GM21576 (cell line): ENCODE measurements at regions not wholly inside any gene's neighbourhood (a gene's known extent, or its start where the extent isn't known, plus 50 kb on each side); places are given as distances from the start of the nearest gene placed in this dataset.

Source experiments
- ATAC-seq: cut with Tn5 transposase; IDR thresholded peaks from one replicate; pipeline ENCODE4 v1.9.1; 2021; ENCODE audit warnings: mild to moderate bottlenecking, moderate library complexity; ENCODE audit not compliant: unreplicated experiment

DNA sequence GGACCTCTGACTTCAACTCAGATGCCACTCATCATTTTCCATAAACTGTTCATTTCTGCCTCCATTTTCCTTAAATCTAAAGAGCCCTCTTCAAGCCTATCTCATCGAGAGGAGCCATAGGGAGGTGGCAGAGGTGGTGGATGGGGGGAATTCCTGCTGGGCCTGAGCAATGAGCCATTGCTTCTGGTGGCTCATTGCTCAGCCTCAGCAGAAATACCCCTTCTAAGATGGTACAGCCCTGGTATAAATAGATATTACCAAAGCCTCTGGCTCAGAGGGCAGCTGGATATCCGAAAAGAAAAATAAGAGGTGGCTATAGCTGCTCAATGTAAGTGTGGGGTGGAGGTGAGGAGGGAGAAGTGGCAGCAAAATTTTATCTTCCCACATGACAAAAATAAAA is 313.5 kb downstream of the CAAP1 start:
- no peak for ATAC-seq

DNA sequence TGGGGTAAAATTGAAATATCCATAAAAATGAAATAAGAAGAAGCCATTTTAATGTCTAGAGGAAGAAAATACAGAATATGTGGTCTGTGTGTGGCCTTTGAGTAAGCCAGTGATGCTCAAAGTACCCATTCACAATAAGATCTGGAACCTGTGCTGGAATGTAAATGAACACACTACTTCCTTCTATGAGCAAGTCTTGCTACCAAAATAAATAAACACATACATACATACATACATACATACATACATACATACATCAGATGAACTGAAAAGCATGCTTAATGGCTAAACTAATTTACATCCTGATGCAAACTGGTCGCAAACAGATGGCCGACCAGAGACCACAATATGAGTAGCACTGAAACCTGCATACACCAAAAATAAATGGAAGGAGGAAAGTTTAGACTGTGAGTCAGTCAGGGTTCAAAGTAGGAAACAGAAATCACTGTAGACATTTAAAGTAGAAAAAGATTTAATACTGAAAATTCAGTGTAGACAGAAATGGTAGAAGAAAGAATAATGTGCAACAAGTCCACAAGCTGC is 317.6 kb downstream of the CAAP1 start:
- no peak for ATAC-seq

DNA sequence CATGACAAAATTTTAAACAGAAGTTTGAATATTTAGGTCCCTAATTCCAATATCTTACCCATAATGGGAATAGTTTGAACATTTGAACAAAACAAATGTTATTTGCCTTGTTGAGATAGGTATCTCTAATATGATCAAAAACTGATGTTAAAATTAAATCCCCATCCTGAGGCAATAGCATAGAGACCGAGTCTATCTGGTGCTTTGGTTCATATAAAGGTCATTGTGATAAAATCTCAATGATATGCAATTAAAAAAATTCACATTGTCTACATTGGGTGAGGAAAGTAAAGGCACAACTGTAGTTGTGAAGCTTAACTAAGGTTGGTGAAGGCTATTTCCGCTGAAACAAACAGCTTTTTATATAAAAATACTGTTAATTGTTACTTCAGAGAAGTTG is 318.3 kb downstream of the CAAP1 start:
- ATAC-seq = no peak

DNA sequence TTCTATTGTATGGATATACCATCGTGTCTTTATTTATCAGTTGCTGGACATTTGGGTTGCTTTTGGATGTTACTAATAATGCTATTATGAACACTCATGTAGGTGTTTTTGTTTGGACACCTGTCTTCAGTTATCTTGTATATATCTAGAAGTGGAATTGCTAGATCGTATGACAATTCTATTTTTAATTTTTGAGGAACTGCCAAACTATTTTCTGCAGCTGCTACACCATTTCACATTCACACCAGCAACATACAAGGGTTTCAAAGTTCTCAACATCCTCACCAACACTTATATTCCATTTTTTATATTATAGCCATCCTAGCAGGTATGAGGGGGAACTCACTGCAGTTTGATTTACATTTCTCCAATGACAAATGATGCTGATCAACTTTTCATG is 324.6 kb downstream of the CAAP1 start:
- no peak for ATAC-seq

DNA sequence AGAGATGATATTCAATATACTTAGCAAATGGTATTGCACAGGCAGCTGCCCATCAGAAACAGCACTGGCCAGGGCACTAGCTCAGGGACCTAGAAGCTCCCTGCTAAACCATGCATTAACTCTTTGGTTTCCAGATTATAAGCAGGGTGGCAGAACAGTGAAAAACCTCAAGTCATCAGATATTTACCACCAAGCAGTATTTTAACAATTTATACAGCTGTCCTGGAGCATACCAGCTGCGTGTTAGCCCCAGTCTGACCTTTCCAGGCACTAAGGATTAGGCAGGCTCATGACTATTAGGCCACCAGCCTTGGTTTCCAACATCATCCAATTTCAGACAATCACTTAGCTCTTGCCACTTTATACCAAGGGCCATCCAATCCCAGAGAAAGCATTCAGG is 326.5 kb downstream of the CAAP1 start:
- ATAC-seq = no peak

DNA sequence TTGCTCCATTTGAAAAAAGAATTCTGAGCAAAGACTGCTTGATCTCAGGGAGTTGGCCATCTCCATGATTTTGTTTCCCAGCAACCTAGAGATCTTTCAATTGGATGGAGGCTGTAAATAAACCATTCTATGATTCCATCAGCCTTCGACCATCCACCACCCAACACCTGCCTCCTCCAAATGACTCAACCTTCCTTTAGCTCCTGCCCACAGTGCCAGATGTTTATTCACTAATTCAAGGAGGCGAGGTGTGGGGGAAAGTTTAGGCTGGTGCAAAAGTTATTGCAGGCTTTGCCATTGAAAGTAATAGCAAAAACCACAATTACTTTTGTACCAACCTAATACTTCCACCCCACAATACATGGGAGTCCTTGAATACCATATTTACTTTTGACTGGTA is 327.5 kb downstream of the CAAP1 start:
- no peak for ATAC-seq

DNA sequence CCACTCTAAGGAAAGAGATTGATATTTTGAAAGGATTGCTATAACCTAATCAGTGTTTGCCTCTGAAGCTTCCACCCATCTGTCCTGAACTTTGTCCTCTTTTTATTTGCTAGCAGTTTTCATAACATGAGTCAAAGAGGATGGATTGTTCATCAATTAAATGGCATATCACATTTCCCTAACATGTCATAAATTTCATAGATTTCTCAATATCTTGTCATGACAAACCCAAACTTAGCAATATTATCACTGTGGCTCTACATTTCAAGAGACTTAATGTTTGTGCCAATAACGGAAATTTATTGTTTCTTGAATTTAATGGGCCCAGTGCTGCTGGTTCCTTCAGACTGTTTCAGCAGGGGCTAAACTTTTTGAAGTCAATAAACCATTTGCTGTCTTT is 330.3 kb downstream of the CAAP1 start:
- no peak for ATAC-seq

DNA sequence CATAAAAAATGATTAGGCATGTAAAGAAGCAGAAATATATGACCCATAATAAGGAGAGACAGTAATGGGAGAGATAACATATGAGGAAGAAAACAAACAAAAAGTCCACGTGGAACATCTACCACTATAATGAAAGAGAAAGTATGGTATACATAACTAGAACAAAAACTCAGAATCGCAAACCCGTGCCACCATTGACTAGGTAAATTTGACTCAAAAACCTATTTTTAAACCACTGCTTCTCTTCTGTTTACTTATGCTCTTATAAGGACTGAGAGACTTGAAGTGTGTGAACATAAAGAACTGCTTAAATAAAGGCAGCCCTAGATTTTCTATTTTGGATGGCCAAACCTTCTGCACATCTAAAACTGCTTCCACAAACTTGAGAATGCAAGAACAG is 330.7 kb downstream of the CAAP1 start:
- peak; percentile 60 for ATAC-seq

DNA sequence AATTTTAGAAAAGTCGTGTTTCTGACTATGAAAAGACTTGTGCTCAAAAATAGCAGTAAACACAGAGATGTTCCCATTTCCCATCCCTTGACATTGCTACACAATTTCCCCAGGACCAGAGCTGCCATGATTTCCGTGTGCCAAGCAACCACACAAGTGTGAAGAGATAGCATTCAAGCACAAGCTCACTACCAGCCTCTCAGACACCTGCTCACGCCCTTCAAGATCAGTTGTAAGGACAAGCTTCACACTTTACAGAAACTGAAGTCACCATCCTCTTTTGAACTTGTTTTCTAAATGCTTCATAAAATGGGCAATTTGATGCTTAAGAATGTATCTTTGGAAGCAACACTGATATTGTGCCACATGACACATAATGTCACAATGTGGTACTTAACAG is 333.1 kb downstream of the CAAP1 start:
- no peak for ATAC-seq

DNA sequence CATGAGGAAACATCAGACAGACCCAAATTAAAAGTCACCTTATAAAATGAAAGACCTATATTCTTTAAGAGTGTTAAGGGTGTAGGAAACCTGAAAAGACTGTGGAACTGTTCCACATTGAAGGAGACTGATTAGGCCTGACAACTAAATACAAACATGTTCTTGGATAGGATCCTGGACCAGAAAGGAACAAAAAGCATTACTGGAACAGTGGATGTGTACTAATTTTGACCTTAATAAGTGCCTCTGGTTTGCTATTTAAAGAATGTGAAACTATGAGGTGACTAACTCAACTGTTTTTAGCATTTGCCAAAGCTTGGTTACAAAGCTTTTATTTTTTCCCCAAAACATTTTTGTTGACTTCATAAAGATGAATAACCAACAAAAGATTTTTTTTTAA is 340.6 kb downstream of the CAAP1 start:
- no peak for ATAC-seq

DNA sequence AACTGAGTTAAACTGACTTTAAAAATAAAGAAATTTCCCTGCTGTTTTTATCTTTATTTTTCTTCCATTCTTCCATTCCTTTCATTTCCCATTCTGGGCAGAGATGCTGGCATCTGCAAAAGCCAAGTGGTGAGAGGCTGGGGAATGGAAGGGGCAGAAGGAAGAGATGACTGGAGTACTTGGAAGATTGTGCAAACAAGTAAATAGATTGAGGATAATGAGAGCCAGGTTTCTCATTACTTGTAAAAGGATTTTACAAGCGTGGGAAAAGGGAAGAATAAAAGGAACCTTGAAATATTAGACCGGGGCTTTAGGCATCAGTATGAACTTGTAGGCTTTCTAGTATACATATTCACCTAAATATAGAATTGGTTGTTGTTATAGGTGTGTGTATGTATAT is 341.2 kb downstream of the CAAP1 start:
- ATAC-seq = no peak

DNA sequence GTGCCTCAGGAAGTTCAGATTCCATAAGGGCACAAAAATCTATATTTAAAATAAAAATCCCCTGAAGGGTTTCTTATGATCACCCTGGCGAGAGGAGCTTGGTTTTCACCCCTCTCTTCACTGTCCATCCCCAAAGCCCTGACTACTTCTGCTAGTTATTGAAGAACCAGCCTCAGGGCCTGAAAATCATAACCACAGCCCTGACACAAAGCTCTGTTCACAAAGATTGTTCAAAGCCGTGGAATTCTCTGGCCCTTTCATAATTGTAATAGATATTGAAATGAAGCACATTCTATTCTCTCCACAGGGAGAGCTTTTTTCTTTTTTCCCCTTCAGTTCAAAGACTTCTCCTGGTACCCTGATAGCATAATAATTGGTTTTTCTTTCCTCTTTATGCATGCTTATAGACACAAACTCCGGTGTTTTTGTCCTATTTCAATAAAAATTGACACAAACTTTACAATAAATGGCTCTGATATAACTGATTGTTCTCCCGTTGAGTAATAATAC is 343.8 kb downstream of the CAAP1 start:
- no peak for ATAC-seq

DNA sequence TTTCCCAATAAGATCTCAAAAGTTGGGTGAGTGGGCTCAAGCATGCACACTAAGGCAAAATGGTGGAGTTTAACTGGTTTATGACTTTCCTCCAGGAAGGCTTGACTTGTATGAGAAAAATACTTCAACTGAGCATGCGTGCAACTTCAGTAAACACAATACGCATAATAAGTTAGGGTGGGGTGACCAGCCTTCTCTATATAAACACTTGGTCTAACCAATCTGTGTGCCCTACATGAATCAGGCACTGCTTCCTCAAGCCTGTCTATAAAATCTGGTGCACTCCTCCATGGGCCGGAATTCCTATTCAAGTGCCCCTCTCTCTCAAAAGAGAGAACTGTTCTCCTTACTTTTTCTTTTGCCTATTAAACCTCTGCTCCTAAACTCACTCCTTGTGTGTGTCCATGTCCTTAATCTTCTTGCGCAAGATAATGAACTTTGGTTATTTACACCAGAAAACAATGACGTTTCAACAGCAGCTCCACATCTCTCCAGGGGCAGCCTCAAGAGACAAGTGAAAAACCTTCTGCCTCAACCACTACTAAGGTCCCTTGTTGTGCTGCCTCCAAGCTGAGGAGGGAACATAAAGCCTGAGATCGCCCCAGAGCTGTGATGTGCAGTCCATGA is 352.6 kb downstream of the CAAP1 start:
- ATAC-seq = no peak

DNA sequence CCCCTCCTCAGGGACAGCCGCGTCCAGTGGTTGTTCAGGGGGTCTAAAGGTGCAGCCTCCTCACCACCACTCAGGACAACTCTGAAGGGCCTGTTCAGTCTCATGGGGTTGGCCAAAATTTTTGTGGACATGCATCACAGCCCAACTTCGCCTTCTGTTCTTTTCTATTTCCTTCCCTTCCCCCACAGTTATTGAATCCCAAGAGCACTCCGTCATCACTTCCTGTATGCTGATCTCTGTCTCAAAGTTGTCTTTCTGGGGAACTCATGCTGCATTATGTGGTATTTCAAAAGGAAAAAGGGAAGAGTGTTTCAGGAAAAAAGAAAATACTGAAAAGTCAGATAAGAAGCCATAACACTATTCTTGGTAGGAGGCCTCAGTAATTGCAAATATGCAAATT is 355.4 kb downstream of the CAAP1 start:
- no peak for ATAC-seq

DNA sequence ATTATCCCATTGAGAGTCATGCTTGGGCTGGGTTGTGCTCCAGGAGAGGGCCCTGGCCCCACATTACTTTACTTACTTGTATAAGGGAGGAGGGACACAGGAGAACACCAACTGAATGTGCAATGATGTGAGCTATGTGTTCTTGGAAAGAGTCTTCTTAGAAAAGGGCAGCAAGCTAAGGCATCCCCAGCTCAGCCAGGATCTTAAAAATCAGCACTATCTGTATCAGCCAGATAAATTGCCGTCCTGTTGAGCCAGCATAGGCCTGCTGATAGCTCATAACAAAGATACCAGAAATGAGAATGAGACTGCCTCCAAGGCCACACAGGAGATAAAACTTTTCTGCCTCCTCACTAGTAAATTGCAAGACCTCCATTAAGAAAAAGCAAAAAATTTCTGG is 357.5 kb downstream of the CAAP1 start:
- no peak for ATAC-seq

DNA sequence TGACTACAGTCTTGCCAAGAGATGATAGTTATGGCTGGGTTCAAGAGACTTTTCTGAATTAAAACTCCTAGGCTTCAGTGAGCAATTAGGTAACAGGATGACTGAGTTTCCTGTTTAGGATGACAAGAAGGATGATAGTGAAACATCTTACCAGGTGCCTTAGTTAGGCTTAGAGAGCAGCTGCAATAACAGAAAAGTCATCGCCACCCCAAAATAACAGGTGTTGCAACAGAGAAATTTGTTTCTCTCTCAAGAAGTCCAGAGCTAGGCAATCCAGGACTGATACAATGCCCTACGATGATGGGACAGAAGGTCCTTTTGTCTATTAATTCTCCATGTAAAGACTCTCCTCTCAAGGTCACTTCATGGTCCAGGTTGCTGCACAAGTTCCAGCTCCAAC is 361.8 kb downstream of the CAAP1 start:
- ATAC-seq = no peak

DNA sequence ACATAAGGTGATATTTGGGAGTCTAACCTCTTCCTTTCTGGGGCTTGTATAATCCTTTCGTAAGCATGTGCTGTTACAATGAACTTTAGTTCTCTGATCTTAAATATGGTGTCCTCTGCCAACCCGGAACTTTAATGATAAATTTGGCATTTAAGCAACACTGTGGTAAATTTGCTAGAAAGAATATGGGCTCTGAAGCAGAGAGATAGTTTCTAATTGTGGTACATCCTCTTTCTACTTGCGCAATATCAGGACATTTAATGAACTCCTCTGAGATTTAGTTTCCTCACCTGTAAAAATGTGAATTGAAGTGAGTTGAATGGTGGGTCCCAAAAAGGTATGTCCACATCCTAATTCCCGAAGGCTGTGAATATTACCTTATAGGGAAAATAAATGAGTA is 364.7 kb downstream of the CAAP1 start:
- ATAC-seq = no peak

DNA sequence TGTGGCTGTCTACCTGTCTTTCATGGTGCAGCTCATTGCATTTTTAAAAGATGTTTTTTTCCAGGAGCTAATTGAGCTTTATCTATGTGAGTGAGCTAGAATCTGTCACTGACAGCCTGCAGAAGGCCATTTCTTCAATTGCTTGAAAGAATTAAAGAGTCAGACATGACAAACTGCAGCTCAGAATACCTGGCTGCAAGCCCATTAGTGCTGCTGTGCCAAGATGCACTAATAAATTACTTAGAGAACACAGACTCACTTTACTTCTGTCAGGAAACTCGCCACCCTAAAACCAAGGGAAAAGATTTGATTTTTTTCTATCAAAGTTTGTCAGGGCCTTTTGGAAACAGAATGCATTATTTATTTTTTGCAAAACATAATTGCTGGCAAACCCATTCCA is 368.3 kb downstream of the CAAP1 start:
- no peak for ATAC-seq

DNA sequence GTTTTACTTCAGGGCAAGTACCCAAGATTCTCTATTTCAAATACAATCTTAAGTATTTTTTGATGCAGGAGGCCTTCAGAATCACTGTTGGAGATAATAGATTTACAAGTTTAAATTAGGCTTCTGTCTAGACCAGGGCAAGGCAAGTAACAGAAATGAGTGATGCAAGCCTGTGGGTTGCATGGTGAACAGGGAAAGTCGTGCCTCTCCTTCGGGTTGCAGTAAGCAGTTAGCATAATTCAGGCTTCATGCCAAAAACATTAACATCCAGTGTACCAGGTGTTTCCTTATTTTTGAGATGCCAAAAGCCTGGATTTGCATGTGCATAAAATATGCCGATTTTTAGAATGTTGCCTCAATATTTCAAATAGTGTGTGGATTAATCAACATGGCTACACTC is 369.0 kb downstream of the CAAP1 start:
- no peak for ATAC-seq

DNA sequence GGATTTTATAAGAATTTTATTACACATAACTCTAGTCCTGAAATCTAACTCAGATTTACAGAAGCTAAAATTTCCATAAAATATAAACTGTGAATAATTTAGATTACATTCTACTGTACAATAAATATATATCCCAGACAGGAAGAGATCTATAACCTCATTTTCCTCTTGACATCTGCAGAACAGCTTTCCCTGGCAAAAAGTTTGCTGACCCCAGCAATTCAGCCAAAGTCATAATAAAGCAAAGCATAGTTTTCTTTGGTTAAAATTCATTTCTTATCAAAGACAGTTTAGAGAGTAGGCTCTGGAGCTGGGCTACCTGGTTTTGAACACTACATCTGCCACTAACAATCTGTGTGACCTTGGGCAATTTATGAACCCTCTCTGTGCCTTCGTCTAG is 372.5 kb downstream of the CAAP1 start:
- ATAC-seq = no peak

DNA sequence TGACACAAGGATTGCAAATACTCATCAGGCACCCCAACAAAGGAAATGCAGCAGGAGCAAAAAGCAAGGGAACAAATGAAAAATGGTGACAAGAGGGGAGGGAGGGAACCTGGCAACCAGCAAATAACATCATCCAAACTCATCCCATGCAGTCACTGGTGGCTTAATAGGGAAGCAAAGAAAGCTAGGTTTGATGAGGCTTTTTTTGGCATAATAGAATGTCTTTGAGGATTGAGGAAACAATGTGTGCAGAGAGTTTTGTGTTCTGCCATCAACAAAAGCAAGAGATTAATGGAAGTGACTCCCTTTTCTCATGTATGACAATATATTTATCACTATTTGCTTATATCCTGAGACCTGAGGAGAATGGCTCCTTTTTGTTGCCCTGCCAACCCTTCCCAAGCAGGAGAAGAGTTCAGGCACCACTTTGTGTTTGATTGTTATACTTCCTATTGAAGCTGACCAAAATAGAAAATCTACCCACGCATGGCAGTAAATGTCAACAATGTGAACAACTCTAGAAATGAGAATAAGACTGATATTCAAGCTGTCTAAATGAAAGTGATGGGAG is 375.7 kb downstream of the CAAP1 start:
- no peak for ATAC-seq

DNA sequence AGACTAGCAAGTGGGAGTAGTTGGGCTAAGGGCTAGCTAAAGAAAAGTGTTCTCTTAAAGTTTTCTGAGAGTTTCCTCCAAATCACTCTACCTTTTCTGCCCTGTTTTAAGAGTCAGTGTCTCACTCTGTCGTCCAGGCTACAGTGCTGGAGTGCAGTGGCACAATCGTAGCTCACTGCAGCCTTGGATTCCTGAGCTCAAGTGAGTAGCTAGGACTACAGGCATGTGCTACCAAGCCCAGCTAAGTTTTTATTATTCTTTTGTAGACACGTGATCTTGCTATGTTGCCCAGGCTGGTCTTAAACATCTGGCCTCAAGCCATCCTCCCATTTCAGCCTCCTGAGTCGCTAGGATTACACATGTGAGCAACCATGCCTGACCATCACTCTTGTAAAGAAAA is 378.9 kb downstream of the CAAP1 start:
- no peak for ATAC-seq

DNA sequence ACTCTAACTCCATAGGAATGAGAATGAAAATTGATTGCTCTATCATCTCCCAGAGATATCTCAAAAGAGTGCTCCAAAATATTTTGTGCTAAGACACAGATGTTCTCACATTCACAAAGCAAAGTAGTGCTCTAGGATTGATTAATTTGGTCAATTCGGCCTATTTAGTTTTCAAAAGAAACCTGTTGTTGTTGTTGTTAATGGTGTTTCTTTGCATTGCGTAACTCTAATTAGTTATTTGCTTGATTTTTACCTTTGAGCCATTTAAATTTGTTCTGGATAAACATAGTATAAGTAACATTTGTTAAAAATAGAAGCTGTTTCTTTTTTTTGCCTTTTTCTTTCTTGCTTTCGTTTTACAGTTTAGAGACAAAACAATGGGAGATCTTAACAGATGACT is 382.5 kb downstream of the CAAP1 start:
- no peak for ATAC-seq
